Left lung (tissue), 4 donors: ENCODE measurements at regions not wholly inside any gene's neighbourhood (a gene's known extent, or its start where the extent isn't known, plus 50 kb on each side); places are given as distances from the start of the nearest gene placed in this dataset.

Source experiments
- ATAC-seq: fragments of 200-7000 bp; cut with Tn5 transposase; one replicate; pipeline ENCODE4 v1.9.1; 2020; ENCODE audit warnings: moderate library complexity
- DNase-seq, 4 donors: peaks; one replicate each; pipeline ENCODE4 v3.0.0-alpha.2; 2013 to 2020
- H3K27ac ChIP-seq, 2 donors: fragments of 200-600 bp; sonication (generic) in 1 of 2; one replicate each; pipeline versions ENCODE4 v1.5.0 to v1.8.0; 2020 to 2021
- H3K27me3 ChIP-seq, 2 donors: fragments of 200-600 bp; sonication (generic) in 1 of 2; one replicate each; pipeline versions ENCODE4 v1.5.0 to v1.8.0; 2020 to 2021
- H3K36me3 ChIP-seq, 2 donors: fragments of 200-600 bp; sonication (generic) in 1 of 2; one replicate each; pipeline versions ENCODE4 v1.5.0 to v1.8.0; 2020 to 2021
- H3K4me1 ChIP-seq, 2 donors: fragments of 200-600 bp; one replicate each; pipeline ENCODE4 v1.8.0; 2021
- H3K4me3 ChIP-seq, 2 donors: fragments of 200-600 bp; sonication (generic) in 1 of 2; one replicate each; pipeline versions ENCODE4 v1.5.0 to v1.8.0; 2020 to 2021; ENCODE audit warnings: mild to moderate bottlenecking in 1 of 2
- H3K9me3 ChIP-seq, 2 donors: fragments of 200-600 bp; sonication (generic) in 1 of 2; one replicate each; pipeline versions ENCODE4 v1.5.0 to v1.8.0; 2020 to 2021
- intact Hi-C, 2 donors: fragments of 100-400 bp; cut with DNase I; formaldehyde crosslinking; loops; one replicate each; pipeline versions ENCODE4 v1.11.2 to v1.14.2; 2022
- TF ChIP-seq, protein P1 (sequence below), 2 donors: fragments of 200-600 bp; sonication (generic) in 1 of 2; IDR thresholded peaks; one replicate each; pipeline versions ENCODE4 v1.5.0 to v1.8.0; 2021; ENCODE audit warnings: antibody characterized with exemption in 2 of 2
- donor health status: DM: no; HTN: yes; CAD: no.
- donor health status: DM: no; HTN: no; CAD: no.

DNA sequence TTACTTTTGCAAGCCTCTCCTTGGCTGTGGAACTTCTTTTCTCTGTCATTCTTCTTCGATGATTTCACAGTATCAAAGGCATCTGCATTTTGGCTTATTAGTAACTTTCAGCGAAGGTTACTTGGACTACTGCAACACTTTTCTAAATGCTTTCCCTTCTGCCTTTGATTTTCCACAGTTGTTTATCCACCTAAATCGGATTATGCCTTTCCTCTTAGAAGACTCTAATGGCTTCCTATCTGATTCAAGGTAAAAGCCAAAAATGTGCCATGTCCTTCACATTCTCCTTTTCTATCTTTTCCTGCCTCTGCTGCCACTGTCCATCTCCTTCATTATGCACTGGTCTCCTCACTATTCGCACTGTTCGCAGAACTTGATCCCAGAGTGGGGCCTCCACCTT is 1606.3 kb upstream of the LRRTM3 start:
- ATAC-seq: no peak
- H3K27me3 ChIP-seq: no peaks in the 10 kb centered on the region
- TF ChIP-seq, protein P1, sequence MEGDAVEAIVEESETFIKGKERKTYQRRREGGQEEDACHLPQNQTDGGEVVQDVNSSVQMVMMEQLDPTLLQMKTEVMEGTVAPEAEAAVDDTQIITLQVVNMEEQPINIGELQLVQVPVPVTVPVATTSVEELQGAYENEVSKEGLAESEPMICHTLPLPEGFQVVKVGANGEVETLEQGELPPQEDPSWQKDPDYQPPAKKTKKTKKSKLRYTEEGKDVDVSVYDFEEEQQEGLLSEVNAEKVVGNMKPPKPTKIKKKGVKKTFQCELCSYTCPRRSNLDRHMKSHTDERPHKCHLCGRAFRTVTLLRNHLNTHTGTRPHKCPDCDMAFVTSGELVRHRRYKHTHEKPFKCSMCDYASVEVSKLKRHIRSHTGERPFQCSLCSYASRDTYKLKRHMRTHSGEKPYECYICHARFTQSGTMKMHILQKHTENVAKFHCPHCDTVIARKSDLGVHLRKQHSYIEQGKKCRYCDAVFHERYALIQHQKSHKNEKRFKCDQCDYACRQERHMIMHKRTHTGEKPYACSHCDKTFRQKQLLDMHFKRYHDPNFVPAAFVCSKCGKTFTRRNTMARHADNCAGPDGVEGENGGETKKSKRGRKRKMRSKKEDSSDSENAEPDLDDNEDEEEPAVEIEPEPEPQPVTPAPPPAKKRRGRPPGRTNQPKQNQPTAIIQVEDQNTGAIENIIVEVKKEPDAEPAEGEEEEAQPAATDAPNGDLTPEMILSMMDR (IDR thresholded peaks at IDR 0.05): no peak
- H3K27ac ChIP-seq: no peak overlapping the region
- H3K9me3 ChIP-seq: no peaks in the 10 kb centered on the region
- no peak overlapping the region for H3K4me3 ChIP-seq
- intact Hi-C loops: no loop called here
- no peak for DNase-seq
- no peaks in the 10 kb centered on the region for H3K4me1 ChIP-seq
- H3K36me3 ChIP-seq: no peaks in the 10 kb centered on the region

DNA sequence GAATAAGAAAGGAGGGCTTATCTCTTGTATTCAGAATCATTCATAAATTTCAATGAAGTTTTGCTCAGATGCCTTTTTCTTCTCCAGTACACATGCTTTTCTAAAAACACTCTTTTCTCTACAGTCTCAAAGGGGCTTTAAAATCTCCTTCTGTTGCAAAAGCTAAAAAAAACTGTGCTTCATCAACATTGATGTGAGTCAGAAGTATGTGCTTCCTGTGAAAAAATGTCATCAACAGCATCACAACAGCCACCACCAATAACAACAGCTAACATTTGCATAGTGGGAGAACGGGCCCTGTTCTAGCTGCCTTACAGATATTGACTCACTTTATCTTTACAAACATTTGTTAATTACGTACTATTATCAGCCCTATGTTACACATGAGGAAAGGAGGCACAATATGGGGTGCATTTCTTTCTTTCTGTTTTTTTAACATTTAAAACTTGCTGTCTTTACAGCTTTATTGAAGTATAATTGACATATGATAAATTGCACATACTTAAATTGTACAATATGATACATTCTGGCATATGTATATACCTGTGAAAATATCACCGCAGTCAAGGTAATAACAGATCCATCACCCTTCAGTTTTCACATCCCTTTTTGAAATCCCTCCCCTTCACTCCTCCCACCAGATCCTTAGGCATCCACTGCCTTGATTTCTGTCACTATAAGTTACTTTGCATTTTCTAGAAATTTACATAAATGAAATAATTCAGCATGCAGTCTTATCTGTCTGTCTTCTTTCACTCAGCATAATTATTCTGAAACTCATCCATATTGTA is 1605.4 kb upstream of the LRRTM3 start:
- ATAC-seq (no peak), DNase-seq (no peak)
- H3K27ac ChIP-seq: no peak overlapping the region
- TF ChIP-seq, protein P1 (IDR thresholded peaks at IDR 0.05): no peak
- H3K9me3 ChIP-seq: no peaks in the 10 kb centered on the region
- no peak overlapping the region for H3K4me3 ChIP-seq
- intact Hi-C loops: no loop called here
- H3K36me3 ChIP-seq: no peaks in the 10 kb centered on the region
- H3K4me1 ChIP-seq: no peaks in the 10 kb centered on the region
- H3K27me3 ChIP-seq: no peaks in the 10 kb centered on the region

DNA sequence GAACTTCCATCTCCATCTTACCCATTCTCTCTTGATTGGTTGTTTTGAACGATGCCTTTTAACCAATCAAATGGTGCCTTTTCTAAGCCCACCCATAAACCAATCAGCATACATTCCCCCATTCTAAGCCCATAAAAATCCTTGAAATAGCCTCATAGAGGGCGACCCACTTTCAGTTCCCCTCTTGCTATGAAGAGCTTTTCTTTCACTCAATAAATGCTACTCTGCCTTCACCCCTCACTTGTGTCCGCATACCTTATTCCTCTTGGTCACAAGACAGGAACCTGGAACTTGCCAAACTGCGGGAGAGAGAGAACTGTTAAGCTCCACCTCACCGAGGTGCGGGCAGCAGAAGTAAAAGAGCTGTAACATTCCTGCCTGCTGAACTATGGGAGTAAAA is 1602.0 kb upstream of the LRRTM3 start:
- Histone ChIP-seq H3K4me1 (no peaks in the 10 kb centered on the region), H3K36me3 (no peaks in the 10 kb centered on the region), H3K9me3 (no peaks in the 10 kb centered on the region), H3K27me3 (no peaks in the 10 kb centered on the region), H3K4me3 (no peak overlapping the region), H3K27ac (no peak overlapping the region)
- intact Hi-C loops: no loop called here
- DNase-seq (no peak), ATAC-seq (no peak)
- TF ChIP-seq, protein P1 (IDR thresholded peaks at IDR 0.05): no peak

DNA sequence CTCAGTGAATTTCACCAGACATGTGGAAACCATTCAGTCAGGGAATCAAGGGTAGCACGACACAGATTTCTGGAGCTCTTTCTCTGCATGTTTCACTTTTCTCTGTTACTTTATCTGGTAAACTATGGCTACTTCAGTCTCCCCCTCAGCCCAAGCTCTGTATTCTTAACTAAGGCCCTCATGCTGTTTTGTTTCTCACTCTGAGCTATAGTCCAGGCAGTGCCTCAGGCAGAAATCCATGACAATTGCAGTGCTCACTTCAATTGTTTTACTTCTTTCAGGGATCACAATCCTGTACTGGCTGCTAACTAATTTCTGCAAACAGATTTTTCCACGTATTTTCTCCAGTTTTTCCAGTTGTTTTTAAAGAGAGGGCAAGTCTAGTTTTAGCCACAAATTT is 1599.9 kb upstream of the LRRTM3 start:
- intact Hi-C loops: no loop called here
- Histone ChIP-seq H3K27me3 (no peaks in the 10 kb centered on the region), H3K9me3 (no peaks in the 10 kb centered on the region), H3K4me3 (no peak overlapping the region), H3K36me3 (no peaks in the 10 kb centered on the region), H3K4me1 (no peaks in the 10 kb centered on the region), H3K27ac (no peak overlapping the region)
- no peak for DNase-seq
- TF ChIP-seq, protein P1 (IDR thresholded peaks at IDR 0.05): no peak
- no peak for ATAC-seq

DNA sequence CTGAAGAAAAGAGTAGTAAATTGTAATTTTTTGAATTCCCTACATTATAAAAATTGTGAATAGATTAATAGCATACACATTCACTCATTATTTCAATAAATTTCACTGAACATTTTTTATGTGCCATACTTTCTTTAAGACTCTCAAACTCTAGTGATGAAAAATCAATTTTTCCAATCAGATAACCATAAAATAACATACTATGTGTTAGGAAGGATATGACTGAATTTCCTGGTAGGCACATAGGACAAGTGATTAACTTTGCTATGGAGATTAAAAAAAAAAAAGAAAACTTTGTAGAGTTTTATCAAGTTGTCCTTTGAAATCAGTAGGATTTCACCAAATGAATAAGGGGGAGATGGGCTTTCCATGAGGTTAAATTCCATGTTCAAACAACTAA is 1597.3 kb upstream of the LRRTM3 start:
- H3K36me3 ChIP-seq: no peaks in the 10 kb centered on the region
- H3K4me3 ChIP-seq: no peak overlapping the region
- ATAC-seq: no peak
- H3K4me1 ChIP-seq: no peaks in the 10 kb centered on the region
- intact Hi-C loops: no loop called here
- no peak for DNase-seq
- no peaks in the 10 kb centered on the region for H3K27me3 ChIP-seq
- no peaks in the 10 kb centered on the region for H3K9me3 ChIP-seq
- H3K27ac ChIP-seq: no peak overlapping the region
- TF ChIP-seq, protein P1 (IDR thresholded peaks at IDR 0.05): no peak
